ENCODE measurements at regions not wholly inside any gene's neighbourhood (a gene's known extent, or its start where the extent isn't known, plus 50 kb on each side); places are given as distances from the start of the nearest gene placed in this dataset.
"Not testable (repeated sequence)": the region's sequence is repeated elsewhere in the genome, so short reads cannot be mapped to it uniquely, and the experiment has no call there.

- Mint-ChIP-seq H3K4me1 (ENCODE audit: low read depth) (no peaks in the 10 kb centered on the region), H3K27me3 (ENCODE audit: low read depth) (no peaks in the 10 kb centered on the region), H3K27ac (no peak overlapping the region), H3K36me3 (ENCODE audit: low read depth) (no peaks in the 10 kb centered on the region), H3K4me3 (no peak overlapping the region), H3K9me3 (ENCODE audit: insufficient read depth) (peaks cover 26% of the 10 kb centered on the region)
- ATAC-seq (no peak), DNase-seq (no peak)
- ChIA-PET POLR2A (no interaction called here), CTCF (no interaction called here)
These were observed 1894.4 kb upstream of the LRRTM1 start for GRCh38 chr2:82198809-82199492.

DNA sequence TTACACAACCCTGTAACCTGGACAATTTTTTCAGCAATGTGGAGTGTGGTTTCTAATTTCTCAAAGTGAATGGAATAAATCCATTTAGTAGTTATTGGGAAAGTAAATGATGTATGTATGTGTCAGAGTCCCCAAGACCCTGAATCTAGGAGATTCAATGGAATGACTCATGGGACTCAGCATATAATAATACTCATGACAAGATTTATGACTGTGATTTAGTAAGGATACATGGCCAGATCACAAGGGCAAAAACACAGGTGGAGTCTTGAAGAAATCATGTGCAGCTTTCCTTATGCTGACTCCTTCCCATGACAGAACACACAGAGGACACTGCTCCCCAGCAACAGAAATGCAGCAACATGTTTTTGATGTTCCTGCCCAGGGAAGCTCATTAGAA, 1877.7 kb upstream of the LRRTM1 start:
- DNase-seq = no peak
- no peak for ATAC-seq
- ChIA-PET POLR2A (no interaction called here), CTCF (no interaction called here)
- Mint-ChIP-seq H3K9me3 (ENCODE audit: insufficient read depth) (peaks cover 11% of the 10 kb centered on the region), H3K27ac (no peak overlapping the region), H3K36me3 (ENCODE audit: low read depth) (no peaks in the 10 kb centered on the region), H3K4me3 (no peak overlapping the region), H3K4me1 (ENCODE audit: low read depth) (no peaks in the 10 kb centered on the region), H3K27me3 (ENCODE audit: low read depth) (no peaks in the 10 kb centered on the region)

DNA sequence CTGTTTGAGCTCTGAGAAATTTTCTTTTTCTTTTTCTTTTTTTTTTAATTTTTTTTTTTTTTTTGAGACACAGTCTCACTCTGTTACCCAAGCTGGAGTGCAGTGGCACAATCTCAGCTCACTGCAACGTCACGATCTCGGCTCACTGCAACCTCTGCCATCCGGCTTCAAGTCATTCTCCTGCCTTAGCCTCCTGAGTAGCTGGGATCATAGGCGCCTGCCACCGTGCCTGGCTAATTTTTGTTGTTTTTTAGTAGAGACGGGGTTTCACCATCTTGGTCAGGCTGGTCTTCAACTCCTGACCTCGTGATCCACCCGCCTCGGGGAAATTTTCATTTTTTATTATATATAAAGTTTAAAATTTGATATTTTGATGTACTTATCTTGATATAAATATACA, 1870.7 kb upstream of the LRRTM1 start:
- H3K9me3 Mint-ChIP-seq (ENCODE audit: insufficient read depth); H3K4me1 Mint-ChIP-seq (ENCODE audit: low read depth); CTCF ChIA-PET; H3K36me3 Mint-ChIP-seq (ENCODE audit: low read depth); H3K4me3 Mint-ChIP-seq; POLR2A ChIA-PET; H3K27ac Mint-ChIP-seq; H3K27me3 Mint-ChIP-seq (ENCODE audit: low read depth); ATAC-seq; DNase-seq: not testable (repeated sequence)

GRCh38 chr2:82172483-82172882, 1867.9 kb upstream of the LRRTM1 start:
- Mint-ChIP-seq H3K4me1 (ENCODE audit: low read depth) (no peaks in the 10 kb centered on the region), H3K27ac (no peak overlapping the region), H3K9me3 (ENCODE audit: insufficient read depth) (peaks cover 13% of the 10 kb centered on the region), H3K36me3 (ENCODE audit: low read depth) (no peaks in the 10 kb centered on the region), H3K27me3 (ENCODE audit: low read depth) (no peaks in the 10 kb centered on the region), H3K4me3 (no peak overlapping the region)
- no peak for DNase-seq
- CTCF ChIA-PET = no interaction called here
- ATAC-seq = no peak
- POLR2A ChIA-PET = no interaction called here

GRCh38 chr2:82169379-82169778, 1864.8 kb upstream of the LRRTM1 start:
- CTCF ChIA-PET = no interaction called here

DNA sequence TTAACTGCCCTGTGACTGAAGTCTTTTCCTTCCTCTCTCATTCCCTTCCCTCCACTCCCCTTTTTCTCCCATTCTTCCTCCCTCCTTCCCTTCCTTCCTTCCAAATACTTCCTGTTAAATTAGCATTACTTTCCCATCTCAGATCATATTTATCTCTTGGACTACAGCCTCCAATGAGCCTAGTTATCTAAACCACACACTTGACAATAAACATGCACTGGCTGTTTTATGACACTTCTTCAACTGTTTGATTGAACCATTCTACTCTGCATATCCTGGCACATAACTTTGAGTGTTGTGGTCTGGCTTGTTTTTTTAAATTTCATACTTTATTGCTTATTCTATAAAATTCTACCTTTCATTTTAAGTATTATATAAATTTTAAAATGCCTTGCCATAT, 1860.8 kb upstream of the LRRTM1 start:
- Mint-ChIP-seq H3K27me3 (ENCODE audit: low read depth) (no peaks in the 10 kb centered on the region), H3K4me3 (no peak overlapping the region), H3K9me3 (ENCODE audit: insufficient read depth) (peaks cover 12% of the 10 kb centered on the region), H3K27ac (no peak overlapping the region), H3K4me1 (ENCODE audit: low read depth) (no peaks in the 10 kb centered on the region), H3K36me3 (ENCODE audit: low read depth) (no peaks in the 10 kb centered on the region)
- DNase-seq = no peak
- ATAC-seq = no peak
- ChIA-PET CTCF (no interaction called here), POLR2A (no interaction called here)

More at GRCh38 chr2:82169379-82169778, 1864.8 kb upstream of the LRRTM1 start:
- ATAC-seq = no peak
- H3K9me3 Mint-ChIP-seq (ENCODE audit: insufficient read depth) = peaks cover 12% of the 10 kb centered on the region
- no peak overlapping the region for H3K27ac Mint-ChIP-seq
- no peak overlapping the region for H3K4me3 Mint-ChIP-seq
- H3K4me1 Mint-ChIP-seq (ENCODE audit: low read depth) = no peaks in the 10 kb centered on the region
- H3K27me3 Mint-ChIP-seq (ENCODE audit: low read depth) = no peaks in the 10 kb centered on the region
- DNase-seq = no peak
- POLR2A ChIA-PET = no interaction called here
- no peaks in the 10 kb centered on the region for H3K36me3 Mint-ChIP-seq (ENCODE audit: low read depth)

DNA sequence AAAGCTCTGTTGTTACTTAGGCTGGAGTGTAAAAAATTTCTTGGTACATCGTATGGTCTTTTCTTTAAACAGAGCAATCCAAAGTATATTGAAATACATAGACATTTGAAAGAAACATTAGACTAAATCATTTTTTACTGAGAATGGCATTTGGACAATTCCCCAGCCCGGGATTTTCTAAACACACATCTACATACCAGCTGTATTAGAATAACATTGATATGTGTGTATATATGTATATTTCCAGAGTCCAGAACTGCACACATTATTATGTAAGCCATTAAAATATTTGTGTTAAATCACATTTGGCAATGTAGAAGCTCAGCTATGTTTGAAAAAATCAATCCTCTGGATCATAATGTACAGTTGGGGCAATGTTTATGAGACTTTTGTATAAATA, 1853.6 kb upstream of the LRRTM1 start:
- ATAC-seq = no peak
- no peaks in the 10 kb centered on the region for H3K36me3 Mint-ChIP-seq (ENCODE audit: low read depth)
- no peak overlapping the region for H3K27ac Mint-ChIP-seq
- no peak for DNase-seq
- no peaks in the 10 kb centered on the region for H3K27me3 Mint-ChIP-seq (ENCODE audit: low read depth)
- ChIA-PET POLR2A (no interaction called here), CTCF (no interaction called here)
- no peaks in the 10 kb centered on the region for H3K4me1 Mint-ChIP-seq (ENCODE audit: low read depth)
- H3K9me3 Mint-ChIP-seq (ENCODE audit: insufficient read depth) = peaks cover 18% of the 10 kb centered on the region
- H3K4me3 Mint-ChIP-seq = no peak overlapping the region

DNA sequence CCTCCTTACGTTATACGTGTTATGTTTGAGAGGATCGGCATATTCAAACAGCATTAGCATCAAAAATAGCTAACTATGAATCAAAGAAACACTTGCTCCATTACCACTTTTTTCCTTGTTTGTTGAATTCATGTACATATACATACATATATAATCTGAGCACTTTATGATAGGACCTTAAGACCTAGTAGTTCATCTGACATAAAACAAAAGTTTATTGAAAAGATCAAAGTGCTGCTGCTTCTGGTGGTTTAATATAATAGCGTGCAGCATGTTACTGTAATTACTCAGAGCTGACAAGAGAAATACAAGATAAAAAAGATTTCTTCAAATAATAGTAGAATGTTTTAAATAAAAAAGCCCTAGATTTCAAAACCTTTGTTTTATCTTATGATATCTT, 1850.9 kb upstream of the LRRTM1 start:
- H3K27me3 Mint-ChIP-seq (ENCODE audit: low read depth) = no peaks in the 10 kb centered on the region
- ChIA-PET CTCF (no interaction called here), POLR2A (no interaction called here)
- H3K4me3 Mint-ChIP-seq = no peak overlapping the region
- ATAC-seq (no peak), DNase-seq (no peak)
- no peaks in the 10 kb centered on the region for H3K36me3 Mint-ChIP-seq (ENCODE audit: low read depth)
- no peak overlapping the region for H3K27ac Mint-ChIP-seq
- H3K9me3 Mint-ChIP-seq (ENCODE audit: insufficient read depth) = peaks cover 18% of the 10 kb centered on the region
- H3K4me1 Mint-ChIP-seq (ENCODE audit: low read depth) = no peaks in the 10 kb centered on the region

GRCh38 chr2:82143343-82143742, 1838.8 kb upstream of the LRRTM1 start:
- H3K4me3 Mint-ChIP-seq = no peak overlapping the region

GRCh38 chr2:82139979-82140611, 1835.5 kb upstream of the LRRTM1 start:
- DNase-seq (no peak), ATAC-seq (no peak)
- CTCF ChIA-PET = no interaction called here
- Mint-ChIP-seq H3K36me3 (ENCODE audit: low read depth) (no peaks in the 10 kb centered on the region), H3K27ac (no peak overlapping the region), H3K9me3 (ENCODE audit: insufficient read depth) (peaks cover 12% of the 10 kb centered on the region), H3K4me3 (no peak overlapping the region), H3K4me1 (ENCODE audit: low read depth) (no peaks in the 10 kb centered on the region), H3K27me3 (ENCODE audit: low read depth) (no peaks in the 10 kb centered on the region)
- POLR2A ChIA-PET = no interaction called here

More at GRCh38 chr2:82143343-82143742, 1838.8 kb upstream of the LRRTM1 start:
- Mint-ChIP-seq H3K4me1 (ENCODE audit: low read depth) (no peaks in the 10 kb centered on the region), H3K27me3 (ENCODE audit: low read depth) (no peaks in the 10 kb centered on the region), H3K27ac (no peak overlapping the region), H3K36me3 (ENCODE audit: low read depth) (no peaks in the 10 kb centered on the region), H3K9me3 (ENCODE audit: insufficient read depth) (peaks cover 16% of the 10 kb centered on the region)
- DNase-seq (no peak), ATAC-seq (no peak)
- POLR2A ChIA-PET = no interaction called here
- CTCF ChIA-PET = no interaction called here

GRCh38 chr2:82137441-82137840, 1832.9 kb upstream of the LRRTM1 start:
- ChIA-PET CTCF (interaction anchor here (0.6 kb wide), 1 partner anchor 24 kb away, joined by 3 read pairs; no protein-coding TSS in a partner anchor), POLR2A (no interaction called here)
- Mint-ChIP-seq H3K36me3 (ENCODE audit: low read depth) (no peaks in the 10 kb centered on the region), H3K27me3 (ENCODE audit: low read depth) (no peaks in the 10 kb centered on the region), H3K9me3 (ENCODE audit: insufficient read depth) (peaks cover 1% of the 10 kb centered on the region), H3K4me3 (no peak overlapping the region), H3K4me1 (ENCODE audit: low read depth) (no peaks in the 10 kb centered on the region), H3K27ac (no peak overlapping the region)
- ATAC-seq = no peak
- no peak for DNase-seq

- ChIA-PET POLR2A (no interaction called here), CTCF (no interaction called here)
- Mint-ChIP-seq H3K27me3 (ENCODE audit: low read depth) (no peaks in the 10 kb centered on the region), H3K9me3 (ENCODE audit: insufficient read depth) (peaks cover 54% of the 10 kb centered on the region), H3K4me1 (ENCODE audit: low read depth) (no peaks in the 10 kb centered on the region), H3K4me3 (no peak overlapping the region), H3K27ac (no peak overlapping the region), H3K36me3 (ENCODE audit: low read depth) (no peaks in the 10 kb centered on the region)
- ATAC-seq = no peak
- DNase-seq = no peak
These were observed 1823.5 kb upstream of the LRRTM1 start for GRCh38 chr2:82128051-82128450.

DNA sequence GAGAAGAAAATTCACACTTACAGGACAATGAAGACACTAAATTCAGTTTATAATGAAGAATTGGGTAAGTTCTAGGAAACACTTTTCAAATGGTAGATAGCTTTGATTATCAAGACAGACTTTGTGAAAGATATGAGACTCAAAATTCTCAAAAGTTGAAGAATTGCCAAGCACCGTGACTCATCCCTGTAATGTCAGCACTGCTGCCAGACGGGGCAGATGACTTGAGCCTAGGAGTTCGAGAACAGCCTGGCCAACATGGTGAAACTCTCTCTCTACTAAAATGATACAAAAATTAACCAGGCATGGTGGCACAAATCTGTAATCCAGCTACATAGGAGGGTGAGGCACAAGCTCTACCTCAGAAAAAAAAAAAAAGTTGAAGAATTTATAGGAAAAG, 1820.1 kb upstream of the LRRTM1 start:
- POLR2A ChIA-PET = no interaction called here
- DNase-seq (no peak), ATAC-seq (no peak)
- no peaks in the 10 kb centered on the region for H3K4me1 Mint-ChIP-seq (ENCODE audit: low read depth)
- no peak overlapping the region for H3K27ac Mint-ChIP-seq
- CTCF ChIA-PET = no interaction called here
- peaks cover 43% of the 10 kb centered on the region for H3K9me3 Mint-ChIP-seq (ENCODE audit: insufficient read depth)
- no peak overlapping the region for H3K4me3 Mint-ChIP-seq
- H3K36me3 Mint-ChIP-seq (ENCODE audit: low read depth) = no peaks in the 10 kb centered on the region
- H3K27me3 Mint-ChIP-seq (ENCODE audit: low read depth) = no peaks in the 10 kb centered on the region

Measured in activated CD8-positive, alpha-beta T cell treated with anti-CD3 and anti-CD28 coated beads, Interleukin-2, amount 10 ng/mL, durations not matched to agents 7 days and 5 days (primary cell).